HG02973 (cell line): ENCODE measurements at regions not wholly inside any gene's neighbourhood (a gene's known extent, or its start where the extent isn't known, plus 50 kb on each side); places are given as distances from the start of the nearest gene placed in this dataset.
"Not testable (repeated sequence)": the region's sequence is repeated elsewhere in the genome, so short reads cannot be mapped to it uniquely, and the experiment has no call there.

Experiments
- ATAC-seq: cut with Tn5 transposase; IDR thresholded peaks from one replicate; pipeline ENCODE4 v1.9.1; 2021; ENCODE audit warnings: moderate library complexity; ENCODE audit not compliant: unreplicated experiment

GRCh38 chr16:21363550-21364223, 85.6 kb upstream of the CRYM start:
- ATAC-seq: not testable (repeated sequence)

GRCh38 chr16:21361612-21362227, 83.6 kb upstream of the CRYM start:
- not testable (repeated sequence) for ATAC-seq

GRCh38 chr16:21361045-21361444, 83.0 kb upstream of the CRYM start:
- ATAC-seq: not testable (repeated sequence)

GRCh38 chr16:21359513-21359912, 81.4 kb upstream of the CRYM start:
- not testable (repeated sequence) for ATAC-seq

- peak; percentile 46 for ATAC-seq
These were observed 80.2 kb upstream of the CRYM start for GRCh38 chr16:21358261-21358795.

- not testable (repeated sequence) for ATAC-seq
These were observed 78.2 kb upstream of the CRYM start for GRCh38 chr16:21356308-21356707.

- ATAC-seq: not testable (repeated sequence)
These were observed 73.3 kb upstream of the CRYM start for GRCh38 chr16:21351433-21351832.

GRCh38 chr16:21350851-21351250, 72.8 kb upstream of the CRYM start:
- not testable (repeated sequence) for ATAC-seq

GRCh38 chr16:21349336-21349735, 71.2 kb upstream of the CRYM start:
- not testable (repeated sequence) for ATAC-seq

GRCh38 chr16:21348815-21349214, 70.7 kb upstream of the CRYM start:
- not testable (repeated sequence) for ATAC-seq

GRCh38 chr16:21347538-21347937, 69.4 kb upstream of the CRYM start:
- ATAC-seq: not testable (repeated sequence)

GRCh38 chr16:21346756-21347491, 68.8 kb upstream of the CRYM start:
- ATAC-seq: not testable (repeated sequence)

- not testable (repeated sequence) for ATAC-seq
These were observed 66.3 kb upstream of the CRYM start for GRCh38 chr16:21344361-21344912.

GRCh38 chr16:21341101-21341500, 63.0 kb upstream of the CRYM start:
- no peak for ATAC-seq

- ATAC-seq: no peak
These were observed 61.9 kb upstream of the CRYM start for GRCh38 chr16:21339941-21340340.

- ATAC-seq: no peak
These were observed 61.2 kb upstream of the CRYM start for GRCh38 chr16:21339269-21339641.

GRCh38 chr16:21338537-21339268, 60.6 kb upstream of the CRYM start:
- no peak for ATAC-seq

- ATAC-seq: no peak
These were observed 58.1 kb upstream of the CRYM start for GRCh38 chr16:21336231-21336630.

GRCh38 chr16:21334188-21335146, 56.4 kb upstream of the CRYM start:
- not testable (repeated sequence) for ATAC-seq
